ENCODE measurements at regions not wholly inside any gene's neighbourhood (a gene's known extent, or its start where the extent isn't known, plus 50 kb on each side); places are given as distances from the start of the nearest gene placed in this dataset.
"Not testable (repeated sequence)": the region's sequence is repeated elsewhere in the genome, so short reads cannot be mapped to it uniquely, and the experiment has no call there.

DNA sequence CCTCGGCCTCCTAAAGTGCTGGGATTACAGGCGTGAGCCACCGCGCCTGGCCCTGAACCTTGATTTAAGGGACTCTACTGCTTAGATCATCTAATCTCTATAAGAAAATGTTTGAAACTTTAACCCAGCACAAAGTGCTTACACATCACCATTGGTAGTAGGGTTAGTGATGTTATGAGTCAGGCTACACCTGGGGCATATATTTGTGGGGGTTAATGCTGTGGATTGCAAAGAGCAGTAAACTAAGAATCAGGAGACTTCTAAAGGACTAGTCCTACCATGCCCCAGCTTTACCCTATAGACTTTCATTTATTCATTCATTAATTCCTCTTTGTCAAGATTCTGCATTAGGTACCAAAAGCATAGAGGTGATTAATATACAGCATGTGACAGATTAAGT lies 880.5 kb downstream of the TTLL7 start:
- H3K4me3 ChIP-seq (ENCODE audit: low read depth, low read length): no peak overlapping the region
- DNase-seq (ENCODE audit: low read depth): no peak
- TF ChIP-seq, protein P1, sequence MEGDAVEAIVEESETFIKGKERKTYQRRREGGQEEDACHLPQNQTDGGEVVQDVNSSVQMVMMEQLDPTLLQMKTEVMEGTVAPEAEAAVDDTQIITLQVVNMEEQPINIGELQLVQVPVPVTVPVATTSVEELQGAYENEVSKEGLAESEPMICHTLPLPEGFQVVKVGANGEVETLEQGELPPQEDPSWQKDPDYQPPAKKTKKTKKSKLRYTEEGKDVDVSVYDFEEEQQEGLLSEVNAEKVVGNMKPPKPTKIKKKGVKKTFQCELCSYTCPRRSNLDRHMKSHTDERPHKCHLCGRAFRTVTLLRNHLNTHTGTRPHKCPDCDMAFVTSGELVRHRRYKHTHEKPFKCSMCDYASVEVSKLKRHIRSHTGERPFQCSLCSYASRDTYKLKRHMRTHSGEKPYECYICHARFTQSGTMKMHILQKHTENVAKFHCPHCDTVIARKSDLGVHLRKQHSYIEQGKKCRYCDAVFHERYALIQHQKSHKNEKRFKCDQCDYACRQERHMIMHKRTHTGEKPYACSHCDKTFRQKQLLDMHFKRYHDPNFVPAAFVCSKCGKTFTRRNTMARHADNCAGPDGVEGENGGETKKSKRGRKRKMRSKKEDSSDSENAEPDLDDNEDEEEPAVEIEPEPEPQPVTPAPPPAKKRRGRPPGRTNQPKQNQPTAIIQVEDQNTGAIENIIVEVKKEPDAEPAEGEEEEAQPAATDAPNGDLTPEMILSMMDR (IDR thresholded peaks at IDR 0.05; ENCODE audit: low read depth, low read length, missing control alignments): no peak

DNA sequence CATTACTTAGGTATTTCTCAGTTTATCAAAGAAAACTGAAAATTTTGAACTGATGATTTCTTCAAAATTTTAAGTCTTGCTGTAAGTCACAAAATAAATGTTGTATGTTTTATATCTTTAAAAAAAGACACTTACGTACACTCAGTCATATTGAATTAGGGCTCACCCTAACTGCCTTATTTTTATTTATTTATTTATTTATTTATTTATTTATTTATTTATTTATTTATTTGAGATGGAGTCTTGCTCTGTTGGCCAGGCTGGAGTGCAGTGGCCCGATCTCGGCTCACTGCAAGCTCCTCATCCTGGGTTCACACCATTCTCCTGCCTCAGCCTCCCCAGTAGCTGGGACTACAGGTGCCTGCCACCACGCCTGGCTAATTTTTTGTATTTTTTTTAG lies 881.9 kb downstream of the TTLL7 start:
- DNase-seq (ENCODE audit: low read depth): not testable (repeated sequence)

DNA sequence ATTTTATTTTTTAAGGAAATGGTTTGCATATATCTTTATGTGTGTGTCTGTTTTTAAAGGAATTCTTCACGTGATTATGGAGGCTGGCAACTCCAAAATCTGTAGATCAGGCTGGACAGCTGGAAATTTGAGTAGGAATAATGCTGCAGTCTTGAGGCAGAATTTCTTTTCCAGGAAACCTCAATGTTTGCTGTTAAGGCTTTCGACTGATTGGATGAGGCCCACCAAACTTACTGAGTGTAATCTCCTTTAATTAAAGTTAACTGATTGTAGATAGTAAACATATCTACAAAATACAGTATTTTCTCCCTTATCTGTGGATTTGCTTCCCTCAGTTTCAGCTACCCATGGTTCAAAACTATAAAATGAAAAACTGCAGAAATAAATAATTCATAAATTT lies 883.1 kb downstream of the TTLL7 start:
- TF ChIP-seq, protein P1 (IDR thresholded peaks at IDR 0.05; ENCODE audit: low read depth, low read length, missing control alignments): no peak
- DNase-seq (ENCODE audit: low read depth): no peak
- H3K4me3 ChIP-seq (ENCODE audit: low read depth, low read length): no peak overlapping the region

More for the DNA sequence above, 881.9 kb downstream of the TTLL7 start:
- not testable (repeated sequence) for H3K4me3 ChIP-seq (ENCODE audit: low read depth, low read length)

DNA sequence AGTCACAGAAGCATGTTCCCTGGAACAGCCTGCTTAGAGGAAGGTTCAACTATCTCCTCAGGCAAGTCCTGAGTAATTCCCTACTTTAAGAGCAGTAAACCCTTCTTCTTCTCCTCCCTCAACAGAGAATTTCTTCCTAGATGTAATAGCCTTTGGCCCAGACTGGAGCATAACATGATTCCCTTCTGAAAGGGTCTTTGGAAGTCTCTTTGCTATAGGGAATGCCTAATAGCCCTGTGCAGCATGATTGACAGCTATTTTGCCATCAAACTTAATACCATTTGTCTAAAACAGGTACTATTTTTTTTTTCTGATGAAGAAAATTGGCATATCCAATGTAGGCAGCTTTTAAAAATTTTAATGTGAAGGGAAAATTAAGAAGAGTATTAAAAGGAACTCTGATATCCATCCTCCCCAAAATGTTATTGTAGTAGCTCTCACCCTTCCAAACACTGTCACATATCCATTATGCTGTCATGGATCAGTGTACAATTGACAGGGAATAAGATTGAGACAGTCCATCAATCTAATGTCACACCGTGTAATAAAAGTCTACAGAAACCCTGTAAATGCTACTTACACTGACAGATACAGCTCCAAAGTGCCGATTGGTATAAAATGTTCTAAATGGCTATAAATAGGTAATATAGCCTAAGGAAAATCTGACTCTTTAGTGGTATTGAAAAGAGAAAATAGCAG lies 884.6 kb downstream of the TTLL7 start:
- no peak for DNase-seq (ENCODE audit: low read depth)
- no peak overlapping the region for H3K4me3 ChIP-seq (ENCODE audit: low read depth, low read length)

GRCh38 chr1:83113652-83114051 lies 885.3 kb downstream of the TTLL7 start:
- TF ChIP-seq, protein P1 (IDR thresholded peaks at IDR 0.05; ENCODE audit: low read depth, low read length, missing control alignments): no peak
- DNase-seq (ENCODE audit: low read depth): no peak
- no peak overlapping the region for H3K4me3 ChIP-seq (ENCODE audit: low read depth, low read length)

More for the DNA sequence above, 884.6 kb downstream of the TTLL7 start:
- TF ChIP-seq, protein P1 (IDR thresholded peaks at IDR 0.05; ENCODE audit: low read depth, low read length, missing control alignments): no peak

DNA sequence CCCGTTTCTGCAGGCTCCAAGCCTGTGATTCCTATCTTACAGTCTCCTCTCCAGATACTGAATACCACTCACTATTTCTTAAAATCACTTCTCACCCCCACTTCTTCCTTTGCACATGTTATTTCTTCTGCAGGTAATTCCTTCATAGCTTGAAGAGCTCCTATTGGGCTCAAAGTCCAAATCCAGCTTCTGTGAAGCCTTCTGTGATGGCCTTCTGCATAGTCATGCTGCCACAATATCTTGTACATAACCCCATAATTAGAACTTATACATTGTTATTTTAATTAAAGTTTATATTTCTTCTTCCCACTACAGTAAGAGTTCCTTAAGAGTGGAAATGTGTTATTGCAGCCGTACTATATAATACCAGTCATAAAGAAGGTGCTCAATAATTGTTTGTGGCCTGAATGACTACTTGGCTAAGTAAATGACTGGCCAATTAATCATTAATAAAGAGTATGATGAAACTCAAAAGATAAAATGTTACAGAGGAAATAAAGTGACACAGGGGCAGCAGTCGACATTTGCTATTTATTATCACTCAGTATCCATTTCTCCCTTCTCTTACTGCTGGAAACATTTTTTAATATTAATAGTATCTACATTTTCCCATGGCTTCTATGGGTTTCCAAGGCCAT lies 886.6 kb downstream of the TTLL7 start:
- TF ChIP-seq, protein P1 (IDR thresholded peaks at IDR 0.05; ENCODE audit: low read depth, low read length, missing control alignments): no peak
- no peak for DNase-seq (ENCODE audit: low read depth)
- no peak overlapping the region for H3K4me3 ChIP-seq (ENCODE audit: low read depth, low read length)

DNA sequence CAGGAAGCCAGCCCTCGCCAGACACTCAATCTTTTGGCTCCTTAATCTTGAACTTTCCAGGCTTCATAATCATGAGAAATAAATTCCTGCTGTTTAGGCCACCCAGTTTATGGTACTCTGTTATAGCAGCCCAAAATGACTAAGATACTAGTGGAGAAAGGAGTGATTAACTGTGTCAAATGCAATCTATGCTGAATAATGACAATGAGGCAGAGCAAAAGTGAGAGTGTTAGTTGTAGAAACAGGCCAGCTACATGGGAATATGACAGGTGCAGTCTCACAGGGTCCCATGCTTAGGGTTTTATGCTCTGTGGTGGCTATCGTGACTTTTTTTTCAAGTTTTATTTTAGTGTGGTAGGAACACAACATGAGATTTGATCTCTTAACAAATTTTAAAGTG lies 888.8 kb downstream of the TTLL7 start:
- TF ChIP-seq, protein P1 (IDR thresholded peaks at IDR 0.05; ENCODE audit: low read depth, low read length, missing control alignments): no peak
- DNase-seq (ENCODE audit: low read depth): no peak
- no peak overlapping the region for H3K4me3 ChIP-seq (ENCODE audit: low read depth, low read length)

All from GM12864 (cell line).